ENCODE measurements at regions not wholly inside any gene's neighbourhood (a gene's known extent, or its start where the extent isn't known, plus 50 kb on each side); places are given as distances from the start of the nearest gene placed in this dataset.

DNA sequence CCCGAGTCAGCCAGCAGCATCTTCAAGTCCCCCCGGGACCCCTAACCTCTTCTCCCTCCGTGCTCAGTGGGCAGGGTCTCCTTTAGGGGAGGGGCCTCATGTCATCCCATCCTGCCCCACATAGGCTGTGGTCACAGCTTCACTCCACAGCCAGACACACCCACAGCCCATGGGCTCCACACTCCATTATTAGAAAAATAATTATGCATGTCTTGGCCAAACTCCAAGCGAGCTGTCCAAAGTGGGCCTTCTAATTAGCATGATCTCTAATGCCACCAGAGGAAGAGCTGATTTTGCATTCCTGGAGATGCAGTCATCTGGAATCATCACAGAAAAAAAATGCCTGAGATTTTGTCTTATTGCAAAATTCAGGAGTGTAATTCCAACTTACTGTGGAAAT lies 418.2 kb downstream of the IRX2 start:
- no peak for DNase-seq (ENCODE audit: low spot score)
- TF ChIP-seq CTCF (IDR thresholded peaks at IDR 0.05; ENCODE audit: extremely low read depth, missing control alignments), result no peak

GRCh38 chr5:2332521-2332920 lies 419.0 kb downstream of the IRX2 start:
- no peak for TF ChIP-seq CTCF (IDR thresholded peaks at IDR 0.05; ENCODE audit: extremely low read depth, missing control alignments)
- DNase-seq (ENCODE audit: low spot score), result no peak

GRCh38 chr5:2330325-2331130 lies 420.9 kb downstream of the IRX2 start:
- TF ChIP-seq CTCF (IDR thresholded peaks at IDR 0.05; ENCODE audit: extremely low read depth, missing control alignments), result no peak
- no peak for DNase-seq (ENCODE audit: low spot score)

- DNase-seq (ENCODE audit: low spot score), result no peak
- no peak for TF ChIP-seq CTCF (IDR thresholded peaks at IDR 0.05; ENCODE audit: extremely low read depth, missing control alignments)
These were observed 421.7 kb downstream of the IRX2 start for GRCh38 chr5:2329741-2330140.

DNA sequence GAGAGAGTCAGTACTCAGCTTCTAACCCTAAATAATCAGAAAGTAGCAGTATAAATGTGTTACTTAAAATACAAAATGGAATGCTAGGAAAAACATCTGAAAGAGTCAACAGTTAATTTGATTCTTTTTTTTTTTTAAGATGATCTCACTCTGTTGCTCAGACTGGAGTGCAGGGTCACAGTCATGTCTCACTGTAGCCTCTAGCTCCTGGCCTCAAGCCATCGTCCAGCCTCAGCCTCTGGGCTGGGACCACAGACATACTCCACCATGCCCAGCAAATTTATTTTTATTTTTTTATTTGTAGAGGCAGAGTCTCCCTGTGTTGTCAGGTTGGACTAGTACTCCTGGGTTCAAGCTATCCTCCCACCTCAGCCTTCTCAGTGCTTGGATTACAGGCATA lies 424.9 kb downstream of the IRX2 start:
- no peak for TF ChIP-seq CTCF (IDR thresholded peaks at IDR 0.05; ENCODE audit: extremely low read depth, missing control alignments)

DNA sequence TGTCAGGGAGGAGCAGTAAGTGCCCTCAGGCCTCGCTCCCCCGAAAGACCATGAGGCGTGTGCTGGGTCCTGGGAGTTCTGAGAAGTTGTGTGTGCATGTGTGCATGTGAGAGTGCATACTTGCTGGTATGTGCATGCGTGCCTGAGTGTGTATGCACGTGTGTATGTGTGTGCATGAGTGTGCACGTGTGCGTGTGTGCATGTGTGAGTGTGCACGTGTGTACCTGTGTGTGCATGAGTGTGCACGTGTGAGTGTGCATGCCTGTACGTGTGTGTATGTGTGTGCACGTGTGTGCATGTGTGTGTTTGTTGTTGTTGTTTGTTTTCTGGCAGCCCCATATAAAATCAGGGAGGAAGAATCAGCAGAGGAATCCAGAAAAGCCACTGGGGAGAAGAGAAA lies 426.7 kb downstream of the IRX2 start:
- no peak for DNase-seq (ENCODE audit: low spot score)
- TF ChIP-seq CTCF (IDR thresholded peaks at IDR 0.05; ENCODE audit: extremely low read depth, missing control alignments), result no peak

More for the DNA sequence above, 424.9 kb downstream of the IRX2 start:
- no peak for DNase-seq (ENCODE audit: low spot score)

DNA sequence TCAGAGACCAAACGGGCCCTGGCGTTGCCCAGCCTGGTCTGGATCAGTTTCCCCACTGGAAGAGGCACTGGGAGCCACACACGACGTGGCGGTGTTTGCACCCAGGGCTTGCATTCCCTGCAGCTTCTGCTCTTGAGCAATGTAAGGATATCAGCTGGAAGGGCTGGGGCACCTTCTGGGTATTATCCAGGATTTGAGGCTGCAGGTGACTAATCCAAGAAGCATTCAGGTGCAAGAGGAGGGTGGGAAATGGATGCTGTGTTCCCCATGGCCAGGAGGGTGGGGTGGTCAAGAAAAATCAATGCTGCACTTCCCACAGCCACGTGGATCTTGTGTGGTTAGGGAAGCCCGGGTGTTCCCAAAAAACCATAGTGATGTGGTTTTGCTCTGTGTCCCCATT lies 430.9 kb downstream of the IRX2 start:
- no peak for DNase-seq (ENCODE audit: low spot score)
- TF ChIP-seq CTCF (IDR thresholded peaks at IDR 0.05; ENCODE audit: extremely low read depth, missing control alignments), result no peak

Measured in GM20000 (cell line).